ENCODE measurements at regions not wholly inside any gene's neighbourhood (a gene's known extent, or its start where the extent isn't known, plus 50 kb on each side); places are given as distances from the start of the nearest gene placed in this dataset.
A peak's percentile ranks its signal among the peaks of the same experiment; 100 is the strongest.

GRCh38 chr18:39862341-39862740 lies 2092.7 kb upstream of the PIK3C3 start:
- TF ChIP-seq CTCF (IDR thresholded peaks at IDR 0.05) = no peak
- no peaks in the 10 kb centered on the region for H3K9me3 ChIP-seq
- ATAC-seq (no peak), DNase-seq (no peak)
- intact Hi-C loops (cut with DNase I) = no loop called here
- no peaks in the 10 kb centered on the region for H3K4me1 ChIP-seq
- H3K4me3 ChIP-seq = no peak overlapping the region
- no peaks in the 10 kb centered on the region for H3K36me3 ChIP-seq
- H3K27me3 ChIP-seq (ENCODE audit: low read depth) = no peaks in the 10 kb centered on the region
- no peak overlapping the region for H3K27ac ChIP-seq

DNA sequence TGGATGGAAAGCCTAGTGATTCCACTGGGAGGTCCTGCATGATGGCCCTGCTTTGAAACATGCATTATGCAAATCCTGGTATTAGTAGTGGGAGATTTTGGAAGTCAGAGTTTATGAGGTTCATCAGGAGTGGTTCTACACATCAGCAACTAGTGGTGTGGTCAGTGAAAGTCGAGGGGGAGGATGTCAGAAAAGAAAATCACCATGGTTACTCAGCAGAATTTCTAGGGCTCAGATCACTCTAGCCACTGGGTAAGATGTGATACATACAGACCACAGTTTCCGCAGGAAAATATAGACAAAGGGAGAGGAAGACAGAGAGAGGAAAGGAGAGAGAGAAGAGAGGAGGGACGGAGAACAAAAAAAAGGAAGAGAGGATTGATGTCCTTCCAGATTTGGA lies 2100.7 kb upstream of the PIK3C3 start:
- intact Hi-C loops (cut with DNase I) = no loop called here
- no peaks in the 10 kb centered on the region for H3K27me3 ChIP-seq (ENCODE audit: low read depth)

DNA sequence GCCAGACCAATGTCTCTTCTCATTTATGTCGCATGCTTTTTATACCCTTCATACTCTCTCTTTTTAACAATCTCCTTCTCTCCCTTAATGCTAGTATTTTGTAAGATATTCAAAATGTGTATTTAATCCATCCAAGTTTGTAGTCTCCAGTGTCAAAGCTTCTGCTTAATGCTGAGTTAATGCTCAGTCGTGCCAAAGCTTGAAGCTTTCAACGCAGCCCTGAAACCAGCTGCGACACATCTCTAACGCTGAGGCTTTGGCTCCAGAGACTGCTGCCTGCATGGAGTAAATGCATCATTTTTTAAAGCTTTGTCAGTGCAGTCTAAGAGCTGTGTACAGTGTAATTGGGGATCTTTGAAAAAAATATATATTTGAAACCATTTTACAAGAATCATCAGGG lies 2108.8 kb upstream of the PIK3C3 start:
- no peaks in the 10 kb centered on the region for H3K36me3 ChIP-seq
- peaks cover 5% of the 10 kb centered on the region for H3K27me3 ChIP-seq (ENCODE audit: low read depth)
- no peaks in the 10 kb centered on the region for H3K9me3 ChIP-seq
- no peak overlapping the region for H3K4me3 ChIP-seq
- intact Hi-C loops (cut with DNase I) = no loop called here
- H3K4me1 ChIP-seq = peaks cover 15% of the 10 kb centered on the region
- no peak overlapping the region for H3K27ac ChIP-seq
- ATAC-seq = peak in 1 of 2 donors; percentile 41
- DNase-seq = peak; percentile 46
- no peak for TF ChIP-seq CTCF (IDR thresholded peaks at IDR 0.05)

More for the DNA sequence above, 2100.7 kb upstream of the PIK3C3 start:
- DNase-seq (no peak), ATAC-seq (no peak)
- H3K4me3 ChIP-seq = no peak overlapping the region
- no peak for TF ChIP-seq CTCF (IDR thresholded peaks at IDR 0.05)
- H3K4me1 ChIP-seq = no peaks in the 10 kb centered on the region
- no peaks in the 10 kb centered on the region for H3K36me3 ChIP-seq
- H3K9me3 ChIP-seq = no peaks in the 10 kb centered on the region
- H3K27ac ChIP-seq = no peak overlapping the region

- H3K36me3 ChIP-seq = no peaks in the 10 kb centered on the region
- ATAC-seq (no peak), DNase-seq (no peak)
- peaks cover 7% of the 10 kb centered on the region for H3K27me3 ChIP-seq (ENCODE audit: low read depth)
- intact Hi-C loops (cut with DNase I) = no loop called here
- no peak overlapping the region for H3K27ac ChIP-seq
- TF ChIP-seq CTCF (IDR thresholded peaks at IDR 0.05) = no peak
- peaks cover 19% of the 10 kb centered on the region for H3K4me1 ChIP-seq
- H3K4me3 ChIP-seq = no peak overlapping the region
- H3K9me3 ChIP-seq = no peaks in the 10 kb centered on the region
These were observed 2109.4 kb upstream of the PIK3C3 start for GRCh38 chr18:39845631-39846030.

DNA sequence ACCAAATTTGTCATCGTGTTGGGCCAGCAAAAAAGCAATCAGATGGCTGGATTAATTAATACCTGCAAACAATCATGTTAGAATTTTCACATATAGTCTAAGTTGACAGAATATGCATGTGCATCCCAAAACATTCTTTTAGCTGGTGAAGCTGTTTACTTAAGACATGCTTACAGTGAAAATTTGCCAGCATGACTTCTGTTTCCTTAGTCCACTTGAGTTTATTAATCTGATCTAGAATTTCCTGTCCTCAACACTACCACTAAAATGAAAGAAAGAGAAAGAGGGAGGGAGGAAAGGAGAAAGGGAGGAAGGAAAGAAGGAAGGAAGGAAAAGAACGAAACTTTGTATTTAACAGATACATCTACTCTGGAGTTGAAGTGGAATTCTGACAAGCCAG lies 2109.9 kb upstream of the PIK3C3 start:
- Histone ChIP-seq H3K27me3 (ENCODE audit: low read depth) (peaks cover 7% of the 10 kb centered on the region), H3K27ac (no peak overlapping the region), H3K9me3 (no peaks in the 10 kb centered on the region), H3K4me3 (no peak overlapping the region), H3K36me3 (no peaks in the 10 kb centered on the region), H3K4me1 (peaks cover 19% of the 10 kb centered on the region)
- no peak for DNase-seq
- no peak for ATAC-seq
- intact Hi-C loops (cut with DNase I) = no loop called here
- no peak for TF ChIP-seq CTCF (IDR thresholded peaks at IDR 0.05)

GRCh38 chr18:39843546-39843945 lies 2111.5 kb upstream of the PIK3C3 start:
- no peak for ATAC-seq
- Histone ChIP-seq H3K4me1 (peaks cover 19% of the 10 kb centered on the region), H3K27me3 (ENCODE audit: low read depth) (peaks cover 7% of the 10 kb centered on the region), H3K27ac (no peak overlapping the region), H3K9me3 (no peaks in the 10 kb centered on the region), H3K36me3 (no peaks in the 10 kb centered on the region), H3K4me3 (no peak overlapping the region)
- no peak for TF ChIP-seq CTCF (IDR thresholded peaks at IDR 0.05)
- intact Hi-C loops (cut with DNase I) = no loop called here
- DNase-seq = no peak
